ENCODE measurements at regions not wholly inside any gene's neighbourhood (a gene's known extent, or its start where the extent isn't known, plus 50 kb on each side); places are given as distances from the start of the nearest gene placed in this dataset.
"Not testable (repeated sequence)": the region's sequence is repeated elsewhere in the genome, so short reads cannot be mapped to it uniquely, and the experiment has no call there.

DNA sequence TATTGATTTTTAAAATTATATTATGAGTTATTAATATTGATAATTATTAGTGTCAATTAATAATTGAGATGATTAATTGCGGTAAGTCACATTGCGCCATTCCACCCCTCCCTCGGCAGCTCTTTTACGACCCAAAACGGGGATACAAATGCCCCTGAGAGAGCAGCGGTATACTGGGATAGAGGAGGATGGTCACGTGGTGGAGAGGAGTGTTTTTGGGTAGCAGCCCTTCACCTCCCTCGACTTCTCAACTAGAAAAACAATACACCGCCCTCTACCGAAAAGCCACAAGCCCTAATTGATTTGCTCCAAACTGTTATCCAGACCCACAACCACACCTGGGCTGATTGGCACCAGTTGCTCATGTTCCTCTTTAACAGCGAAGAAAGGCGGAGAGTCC lies 71.0 kb downstream of the DAPL1 start:
- H3K9me3 ChIP-seq (ENCODE audit: low read depth, low read length); H3K27me3 ChIP-seq (ENCODE audit: insufficient read depth, low read length): not testable (repeated sequence)

DNA sequence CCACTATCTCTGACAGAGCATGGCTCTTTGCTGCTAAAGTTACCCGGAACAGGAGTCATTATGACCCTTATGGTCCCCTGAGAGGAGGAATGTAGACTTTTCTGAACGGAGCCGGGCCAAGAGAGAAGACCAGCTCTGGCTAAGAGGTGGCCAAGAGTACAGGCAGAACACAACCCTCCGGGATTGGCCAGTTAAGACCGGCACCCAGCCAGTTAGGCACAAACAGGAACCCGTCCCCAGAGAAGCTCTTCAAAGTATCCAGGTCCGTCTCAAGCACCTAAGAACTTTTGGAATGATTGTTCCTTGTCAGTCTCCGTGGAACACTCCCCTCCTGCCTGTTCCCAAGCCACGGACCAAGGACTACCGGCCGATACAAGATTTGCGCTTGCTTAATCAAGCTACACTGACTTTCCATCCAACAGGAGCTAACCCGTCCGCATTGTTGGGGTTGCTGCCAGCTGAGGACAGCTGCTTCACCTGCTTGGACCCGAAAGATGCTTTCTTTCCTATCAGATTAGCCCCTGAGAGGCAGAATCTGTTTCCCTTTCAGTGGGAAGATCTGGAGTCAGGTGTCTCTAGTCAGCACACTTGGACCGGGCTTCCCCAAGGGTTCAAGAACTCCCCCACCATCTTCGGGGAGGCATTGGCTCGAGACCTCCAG lies 72.5 kb downstream of the DAPL1 start:
- H3K4me1 ChIP-seq (ENCODE audit: insufficient read depth, low read length); DNase-seq (ENCODE audit: insufficient read length, low spot score, missing footprints); H3K4me2 ChIP-seq (ENCODE audit: insufficient read depth, low read length); H3K27me3 ChIP-seq (ENCODE audit: insufficient read depth, low read length); H3K27ac ChIP-seq (ENCODE audit: low read depth, low read length); H3K79me2 ChIP-seq (ENCODE audit: insufficient read depth, low read length); H2AFZ ChIP-seq (ENCODE audit: low read length); H3K9me3 ChIP-seq (ENCODE audit: low read depth, low read length); H3K4me3 ChIP-seq (ENCODE audit: insufficient read depth, low read length); H3K36me3 ChIP-seq (ENCODE audit: insufficient read depth, low read length); H4K20me1 ChIP-seq (ENCODE audit: insufficient read depth, low read length): not testable (repeated sequence)

More for the DNA sequence above, 71.0 kb downstream of the DAPL1 start:
- DNase-seq (ENCODE audit: insufficient read length, low spot score, missing footprints); H2AFZ ChIP-seq (ENCODE audit: low read length); H3K4me3 ChIP-seq (ENCODE audit: insufficient read depth, low read length); H3K4me1 ChIP-seq (ENCODE audit: insufficient read depth, low read length); H3K79me2 ChIP-seq (ENCODE audit: insufficient read depth, low read length); H3K27ac ChIP-seq (ENCODE audit: low read depth, low read length); H3K36me3 ChIP-seq (ENCODE audit: insufficient read depth, low read length); H3K4me2 ChIP-seq (ENCODE audit: insufficient read depth, low read length); H4K20me1 ChIP-seq (ENCODE audit: insufficient read depth, low read length): not testable (repeated sequence)

DNA sequence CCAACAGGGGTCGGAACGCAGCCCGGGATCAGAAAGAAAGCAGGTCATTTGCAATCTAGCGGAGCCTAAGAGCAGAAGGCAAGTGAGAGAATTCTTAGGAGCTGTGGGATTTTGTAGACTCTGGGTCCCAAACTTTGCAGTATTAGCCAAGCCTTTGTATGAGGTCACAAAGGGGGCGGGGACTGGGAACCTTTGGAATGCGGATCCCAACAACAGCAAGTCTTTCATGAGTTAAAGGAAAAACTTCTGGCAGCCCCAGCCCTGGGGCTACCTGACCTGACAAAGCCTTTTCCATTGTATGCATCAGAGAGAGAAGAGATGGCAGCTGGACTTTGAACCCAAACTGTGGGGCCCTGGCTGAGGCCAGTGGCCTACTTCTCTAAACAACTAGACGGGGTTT lies 73.3 kb downstream of the DAPL1 start:
- H3K36me3 ChIP-seq (ENCODE audit: insufficient read depth, low read length); H3K4me1 ChIP-seq (ENCODE audit: insufficient read depth, low read length); H3K4me2 ChIP-seq (ENCODE audit: insufficient read depth, low read length); H3K27me3 ChIP-seq (ENCODE audit: insufficient read depth, low read length); H2AFZ ChIP-seq (ENCODE audit: low read length); H3K79me2 ChIP-seq (ENCODE audit: insufficient read depth, low read length); H4K20me1 ChIP-seq (ENCODE audit: insufficient read depth, low read length); H3K4me3 ChIP-seq (ENCODE audit: insufficient read depth, low read length); H3K27ac ChIP-seq (ENCODE audit: low read depth, low read length); H3K9me3 ChIP-seq (ENCODE audit: low read depth, low read length); DNase-seq (ENCODE audit: insufficient read length, low spot score, missing footprints): not testable (repeated sequence)

DNA sequence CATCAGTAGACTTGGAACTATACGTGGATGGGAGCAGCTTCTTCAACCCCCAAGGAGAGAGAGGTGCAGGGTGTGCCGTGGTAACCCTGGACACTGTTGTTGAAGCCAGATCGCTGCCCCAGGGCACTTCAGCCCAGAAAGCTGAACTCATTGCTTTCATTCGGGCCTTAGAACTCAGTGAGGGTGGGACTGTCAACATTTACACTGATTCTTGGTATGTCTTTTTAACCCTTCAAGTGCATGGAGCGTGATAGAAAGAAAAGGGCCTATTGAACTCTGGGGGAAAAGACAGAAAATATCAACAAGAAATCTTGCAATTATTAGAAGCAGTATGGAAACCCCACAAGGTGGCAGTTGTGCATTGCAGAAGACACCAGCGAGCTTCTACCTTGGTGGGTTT lies 74.0 kb downstream of the DAPL1 start:
- not testable (repeated sequence) for H3K9me3 ChIP-seq (ENCODE audit: low read depth, low read length); H4K20me1 ChIP-seq (ENCODE audit: insufficient read depth, low read length); H2AFZ ChIP-seq (ENCODE audit: low read length); H3K4me2 ChIP-seq (ENCODE audit: insufficient read depth, low read length); DNase-seq (ENCODE audit: insufficient read length, low spot score, missing footprints); H3K4me3 ChIP-seq (ENCODE audit: insufficient read depth, low read length); H3K4me1 ChIP-seq (ENCODE audit: insufficient read depth, low read length); H3K27ac ChIP-seq (ENCODE audit: low read depth, low read length); H3K79me2 ChIP-seq (ENCODE audit: insufficient read depth, low read length); H3K36me3 ChIP-seq (ENCODE audit: insufficient read depth, low read length); H3K27me3 ChIP-seq (ENCODE audit: insufficient read depth, low read length)

DNA sequence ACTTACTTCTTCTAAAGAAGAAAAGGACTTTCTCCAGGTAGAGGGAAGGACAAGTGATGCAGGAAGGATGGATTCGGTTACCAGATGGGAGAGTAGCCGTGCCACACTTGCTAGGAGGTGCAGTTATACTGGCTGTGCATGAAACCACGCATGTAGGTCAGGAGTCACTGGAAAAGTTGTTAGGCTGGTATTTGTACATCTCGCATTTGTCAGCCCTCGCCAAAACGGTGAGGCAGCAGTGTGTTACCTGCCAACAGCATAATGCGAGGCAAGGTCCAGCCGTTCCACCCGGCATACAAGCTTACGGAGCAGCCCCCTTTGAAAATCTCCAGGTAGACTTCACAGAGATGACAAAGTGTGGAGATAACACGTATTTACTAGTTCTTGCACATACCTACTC lies 74.5 kb downstream of the DAPL1 start:
- not testable (repeated sequence) for DNase-seq (ENCODE audit: insufficient read length, low spot score, missing footprints); H3K79me2 ChIP-seq (ENCODE audit: insufficient read depth, low read length); H3K9me3 ChIP-seq (ENCODE audit: low read depth, low read length); H3K27ac ChIP-seq (ENCODE audit: low read depth, low read length); H3K36me3 ChIP-seq (ENCODE audit: insufficient read depth, low read length); H3K4me1 ChIP-seq (ENCODE audit: insufficient read depth, low read length); H3K27me3 ChIP-seq (ENCODE audit: insufficient read depth, low read length); H2AFZ ChIP-seq (ENCODE audit: low read length); H4K20me1 ChIP-seq (ENCODE audit: insufficient read depth, low read length); H3K4me3 ChIP-seq (ENCODE audit: insufficient read depth, low read length); H3K4me2 ChIP-seq (ENCODE audit: insufficient read depth, low read length)

DNA sequence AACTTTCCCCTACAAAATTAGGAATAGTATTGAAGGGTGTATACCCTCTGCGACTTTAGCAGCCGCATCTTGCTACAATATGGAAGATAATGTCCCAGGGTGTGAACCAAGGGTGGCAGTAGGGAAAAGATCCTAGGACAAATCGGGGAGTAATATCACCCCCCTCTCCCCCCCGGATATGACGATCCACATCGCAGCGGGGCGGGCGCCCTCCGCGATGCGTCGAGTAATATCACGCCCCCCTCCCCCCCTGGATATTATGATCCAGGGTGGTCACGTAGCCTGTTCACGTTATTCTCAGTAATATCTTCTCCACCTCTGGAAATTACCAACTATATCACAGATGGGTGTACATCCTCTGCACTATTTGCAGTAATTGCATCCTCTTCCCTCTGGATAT lies 82.9 kb downstream of the DAPL1 start:
- H3K9me3 ChIP-seq (ENCODE audit: low read depth, low read length) = no peaks in the 10 kb centered on the region
- H3K27me3 ChIP-seq (ENCODE audit: insufficient read depth, low read length) = peaks cover 5% of the 10 kb centered on the region
- DNase-seq (ENCODE audit: insufficient read length, low spot score, missing footprints) = no peak
- H3K79me2 ChIP-seq (ENCODE audit: insufficient read depth, low read length) = no peaks in the 10 kb centered on the region
- no peaks in the 10 kb centered on the region for H3K36me3 ChIP-seq (ENCODE audit: insufficient read depth, low read length)
- H3K4me1 ChIP-seq (ENCODE audit: insufficient read depth, low read length) = no peaks in the 10 kb centered on the region
- H3K27ac ChIP-seq (ENCODE audit: low read depth, low read length) = no peak overlapping the region
- no peak overlapping the region for H2AFZ ChIP-seq (ENCODE audit: low read length)
- no peaks in the 10 kb centered on the region for H4K20me1 ChIP-seq (ENCODE audit: insufficient read depth, low read length)
- TF ChIP-seq, protein P1, sequence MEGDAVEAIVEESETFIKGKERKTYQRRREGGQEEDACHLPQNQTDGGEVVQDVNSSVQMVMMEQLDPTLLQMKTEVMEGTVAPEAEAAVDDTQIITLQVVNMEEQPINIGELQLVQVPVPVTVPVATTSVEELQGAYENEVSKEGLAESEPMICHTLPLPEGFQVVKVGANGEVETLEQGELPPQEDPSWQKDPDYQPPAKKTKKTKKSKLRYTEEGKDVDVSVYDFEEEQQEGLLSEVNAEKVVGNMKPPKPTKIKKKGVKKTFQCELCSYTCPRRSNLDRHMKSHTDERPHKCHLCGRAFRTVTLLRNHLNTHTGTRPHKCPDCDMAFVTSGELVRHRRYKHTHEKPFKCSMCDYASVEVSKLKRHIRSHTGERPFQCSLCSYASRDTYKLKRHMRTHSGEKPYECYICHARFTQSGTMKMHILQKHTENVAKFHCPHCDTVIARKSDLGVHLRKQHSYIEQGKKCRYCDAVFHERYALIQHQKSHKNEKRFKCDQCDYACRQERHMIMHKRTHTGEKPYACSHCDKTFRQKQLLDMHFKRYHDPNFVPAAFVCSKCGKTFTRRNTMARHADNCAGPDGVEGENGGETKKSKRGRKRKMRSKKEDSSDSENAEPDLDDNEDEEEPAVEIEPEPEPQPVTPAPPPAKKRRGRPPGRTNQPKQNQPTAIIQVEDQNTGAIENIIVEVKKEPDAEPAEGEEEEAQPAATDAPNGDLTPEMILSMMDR (IDR thresholded peaks at IDR 0.05; ENCODE audit: extremely low read depth, low read depth, low read length) = no peak
- no peak overlapping the region for H3K4me3 ChIP-seq (ENCODE audit: insufficient read depth, low read length)
- H3K4me2 ChIP-seq (ENCODE audit: insufficient read depth, low read length) = no peak overlapping the region

Data from osteoblast (primary cell).